ENCODE measurements at regions not wholly inside any gene's neighbourhood (a gene's known extent, or its start where the extent isn't known, plus 50 kb on each side); places are given as distances from the start of the nearest gene placed in this dataset.

DNA sequence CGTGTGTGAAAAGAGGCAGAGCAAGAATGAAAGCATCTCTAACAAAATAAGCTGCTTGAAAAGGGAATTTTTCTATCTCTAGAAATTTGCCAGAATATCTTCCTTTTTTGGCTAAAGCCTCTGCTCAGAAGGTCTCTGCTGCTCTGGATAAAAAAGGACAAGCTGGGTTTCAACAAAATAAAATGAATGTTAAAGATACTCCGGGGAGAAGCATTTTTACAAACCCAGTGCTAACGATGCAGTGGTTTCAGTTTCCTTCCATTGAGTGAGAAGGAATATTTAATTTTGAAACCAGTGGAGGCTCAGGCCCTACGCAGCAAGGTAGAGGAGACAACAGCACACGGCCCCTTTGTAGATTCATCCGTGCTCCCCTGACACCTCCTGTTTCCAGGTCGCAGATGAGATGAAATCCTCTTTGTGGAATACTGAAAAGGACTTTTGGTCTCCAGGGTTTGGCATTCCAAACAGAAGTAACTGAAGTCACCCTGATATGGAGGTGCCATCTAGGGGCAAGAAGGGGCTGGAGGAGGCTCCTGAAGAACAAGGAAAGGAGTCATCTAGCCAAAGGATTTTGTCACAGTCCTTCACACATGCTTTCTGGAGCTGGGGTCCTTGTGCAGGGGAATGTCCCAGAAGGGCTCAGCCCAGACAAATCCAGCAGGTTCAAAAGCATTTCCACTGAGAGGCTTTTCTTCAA lies 65.7 kb upstream of the SYT6 start:
- no peak for DNase-seq

DNA sequence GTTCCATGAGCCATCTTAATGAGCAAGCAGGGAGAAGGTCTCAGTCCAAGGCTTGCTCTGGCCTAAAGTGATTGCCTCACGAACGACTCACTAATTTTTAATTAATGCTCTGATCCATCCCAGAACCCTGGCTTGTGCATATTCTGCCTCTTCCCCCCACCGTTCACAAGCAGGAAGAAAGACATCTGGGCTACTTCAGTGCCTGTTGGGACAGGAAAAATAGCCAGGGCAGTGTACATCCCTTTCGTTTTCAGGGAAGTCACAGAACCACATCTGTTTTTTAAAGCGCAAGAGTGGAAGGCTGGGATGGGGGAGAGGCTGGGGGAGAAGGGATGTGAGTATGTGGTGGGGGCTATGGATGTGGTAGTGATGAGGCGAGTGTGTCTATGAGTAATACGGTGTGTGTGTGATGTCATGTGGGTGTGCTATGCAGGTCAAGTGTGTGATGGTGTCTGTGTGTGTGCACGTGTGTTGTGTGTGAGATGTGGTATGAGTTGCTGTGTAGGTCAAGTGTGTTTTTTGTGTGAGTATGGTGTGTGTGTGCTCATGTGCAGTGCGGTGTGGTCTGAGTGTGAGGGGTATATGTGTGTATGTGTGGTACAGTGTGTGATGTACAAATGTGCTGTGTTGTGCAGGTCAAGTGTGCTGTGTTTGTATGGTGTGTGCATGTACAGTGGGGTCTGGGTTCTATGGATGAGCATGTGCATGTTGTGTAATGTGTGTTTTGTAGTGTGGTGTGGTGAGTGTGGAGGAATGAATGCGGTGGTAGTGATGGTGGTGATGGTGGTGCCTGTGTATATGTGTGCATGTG lies 64.9 kb upstream of the SYT6 start:
- no peak for DNase-seq

DNA sequence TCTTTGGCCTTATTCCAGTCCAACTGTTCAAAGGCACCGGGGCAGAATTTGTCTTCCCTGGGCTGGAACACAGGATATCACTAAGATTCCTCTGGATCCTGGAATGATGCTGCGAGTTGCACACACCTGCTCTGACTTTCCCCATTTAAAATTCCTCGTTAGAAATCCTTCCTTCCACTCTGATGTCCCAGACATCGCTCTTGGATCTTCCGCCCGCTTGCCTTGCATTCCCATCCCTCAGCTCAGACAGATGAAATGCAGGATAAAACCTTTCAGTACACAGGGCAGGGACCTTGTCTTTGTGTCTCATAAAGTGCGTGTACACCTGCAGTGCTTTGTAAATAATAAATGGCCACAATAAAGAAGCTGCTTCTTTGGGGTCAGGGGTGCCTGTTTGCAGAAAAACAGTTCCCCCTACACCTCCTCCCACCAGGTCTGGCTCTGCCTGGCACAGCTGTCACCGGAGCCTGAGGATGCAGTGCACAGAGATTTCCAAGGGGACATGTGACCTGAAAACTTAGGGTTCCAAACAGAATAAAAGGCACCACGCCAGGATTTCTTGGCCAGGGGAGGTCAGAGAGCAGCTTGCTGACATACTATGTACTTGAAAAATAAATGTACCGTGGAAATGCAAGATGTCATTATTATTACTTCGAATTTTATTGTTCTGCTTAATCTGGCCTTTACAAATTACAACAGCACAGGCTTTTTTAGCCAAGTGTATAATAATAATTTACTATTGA lies 62.9 kb upstream of the SYT6 start:
- no peak for DNase-seq

DNA sequence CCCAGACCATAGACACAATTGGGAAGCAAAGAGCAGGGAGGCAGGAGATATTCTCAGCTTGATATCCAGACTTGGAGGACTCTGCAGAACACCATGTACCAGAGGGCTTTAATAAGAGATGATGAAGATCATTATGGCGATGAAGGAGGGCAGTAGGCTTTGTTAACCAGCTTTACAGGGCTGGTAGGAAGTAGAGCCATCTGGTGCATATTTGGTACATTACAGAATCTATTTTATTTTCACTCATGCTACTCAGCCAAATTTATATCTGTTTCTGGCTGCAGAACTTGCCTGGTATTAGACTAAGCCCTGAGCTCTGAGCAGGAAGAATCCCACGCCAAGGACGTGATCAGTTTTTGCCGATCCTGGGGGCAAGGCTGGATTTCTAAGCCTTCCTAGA lies 61.8 kb upstream of the SYT6 start:
- DNase-seq = no peak

DNA sequence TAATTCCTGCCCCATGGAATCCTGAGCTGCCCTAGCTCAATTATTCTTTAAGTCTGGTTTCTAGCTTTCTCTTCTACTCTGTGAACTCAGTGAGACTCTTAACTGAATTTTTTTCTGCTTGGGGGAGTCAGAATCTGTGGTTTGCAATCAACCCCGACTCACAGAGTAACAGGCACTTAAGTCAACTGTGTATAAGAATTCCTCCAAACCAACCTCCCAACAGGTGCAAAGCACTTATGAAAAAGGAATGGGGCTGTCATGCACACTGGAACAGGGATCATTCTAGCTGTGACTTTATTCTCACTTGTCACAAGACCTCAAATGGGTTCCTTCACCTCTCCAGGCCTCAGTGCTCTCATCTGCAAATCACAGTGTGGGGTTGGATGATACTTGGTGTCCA lies 60.3 kb upstream of the SYT6 start:
- DNase-seq = no peak

DNA sequence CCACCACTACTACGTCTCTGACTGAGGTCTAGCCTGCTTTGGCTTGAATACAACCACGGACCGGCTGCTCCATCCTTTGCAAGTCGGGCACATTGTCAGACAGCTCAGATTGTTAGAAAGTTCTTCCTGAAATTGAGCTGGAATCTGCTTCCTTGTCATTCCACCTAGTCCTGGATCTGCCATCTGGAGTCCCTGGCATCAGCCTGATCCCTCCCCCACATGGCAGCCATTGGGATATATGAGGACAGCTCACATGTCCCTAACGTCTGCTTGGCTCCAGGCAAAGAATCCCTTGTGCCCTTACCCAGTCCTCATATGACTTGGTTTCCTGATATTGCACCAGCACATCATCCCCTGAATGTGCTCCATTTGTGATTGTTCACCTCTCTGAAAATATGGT lies 56.3 kb upstream of the SYT6 start:
- no peak for DNase-seq

DNA sequence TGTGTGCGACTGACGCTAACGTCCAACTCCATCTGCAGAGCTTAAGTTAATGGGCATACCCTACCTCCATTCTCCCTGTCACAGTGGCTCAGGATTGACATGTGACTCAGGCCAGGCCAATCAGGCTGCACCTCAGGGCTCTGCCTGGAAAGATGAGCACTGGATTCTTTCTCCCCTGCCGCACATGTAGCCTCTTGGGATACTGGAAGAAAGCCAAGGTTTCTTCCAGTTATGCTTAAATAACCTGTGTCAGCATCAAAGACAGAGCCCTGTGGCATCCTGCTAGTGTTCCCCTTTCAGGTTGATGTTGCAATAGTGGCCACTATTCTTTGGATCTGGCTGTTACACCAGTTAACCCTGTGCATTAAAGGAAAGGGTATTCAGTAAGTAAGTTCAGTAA lies 55.0 kb upstream of the SYT6 start:
- no peak for DNase-seq

DNA sequence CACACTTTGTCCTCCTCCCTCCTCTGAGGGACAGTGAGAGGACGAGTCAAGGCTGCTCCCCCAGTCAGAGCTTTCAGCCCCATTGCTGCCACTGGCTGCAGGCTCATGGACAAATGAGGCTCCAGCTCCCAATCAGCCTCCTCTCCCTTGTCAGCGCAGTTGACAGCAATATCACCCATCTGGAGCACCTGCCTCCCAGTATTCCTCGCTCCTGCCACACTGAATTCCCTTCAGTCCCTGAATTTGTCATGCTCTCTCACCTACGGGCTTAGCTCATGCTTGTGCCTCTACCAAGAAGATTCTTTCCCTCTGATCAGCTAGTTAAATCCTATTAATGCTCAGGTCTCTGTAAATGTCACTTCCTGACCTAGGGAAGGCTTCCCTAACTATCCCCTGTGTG lies 54.4 kb upstream of the SYT6 start:
- DNase-seq = no peak

DNA sequence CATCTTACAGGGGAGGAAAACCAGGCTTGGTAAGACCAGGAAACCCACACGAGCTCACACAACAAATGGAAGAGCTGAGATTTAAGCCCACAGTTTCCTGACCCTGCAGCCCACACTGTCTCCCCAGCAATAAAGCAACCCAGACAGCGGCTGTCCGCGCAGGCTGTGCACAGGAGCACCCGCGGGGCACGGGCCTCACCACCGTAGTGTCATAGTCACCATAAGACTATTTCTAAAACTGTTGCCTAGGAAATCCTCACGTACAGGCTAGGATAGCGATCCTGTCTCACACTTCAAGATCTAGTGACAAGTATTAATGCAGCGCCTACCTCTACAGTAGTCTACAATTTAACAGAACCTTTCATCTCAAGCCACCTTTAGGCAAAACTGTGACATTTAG lies 54.0 kb upstream of the SYT6 start:
- no peak for DNase-seq

DNA sequence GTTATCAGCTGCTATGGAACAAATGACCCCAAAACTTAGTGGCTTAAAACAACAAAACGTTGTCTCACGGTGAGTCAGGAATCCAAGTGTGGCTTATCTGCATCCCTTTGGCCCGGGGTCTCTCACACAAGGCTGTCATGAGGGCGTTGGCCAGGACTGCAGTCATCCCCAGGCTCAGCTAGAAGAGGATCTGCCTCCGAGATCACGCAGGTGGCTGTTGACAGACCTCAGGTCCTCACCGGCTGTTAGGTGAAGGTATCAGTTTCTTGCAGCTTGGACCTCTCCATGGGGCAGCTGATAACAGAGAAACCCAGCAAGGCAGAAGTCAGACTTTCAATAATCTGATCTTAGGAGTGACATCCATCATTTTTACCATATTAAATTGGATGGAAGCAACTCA lies 52.7 kb upstream of the SYT6 start:
- no peak for DNase-seq

DNA sequence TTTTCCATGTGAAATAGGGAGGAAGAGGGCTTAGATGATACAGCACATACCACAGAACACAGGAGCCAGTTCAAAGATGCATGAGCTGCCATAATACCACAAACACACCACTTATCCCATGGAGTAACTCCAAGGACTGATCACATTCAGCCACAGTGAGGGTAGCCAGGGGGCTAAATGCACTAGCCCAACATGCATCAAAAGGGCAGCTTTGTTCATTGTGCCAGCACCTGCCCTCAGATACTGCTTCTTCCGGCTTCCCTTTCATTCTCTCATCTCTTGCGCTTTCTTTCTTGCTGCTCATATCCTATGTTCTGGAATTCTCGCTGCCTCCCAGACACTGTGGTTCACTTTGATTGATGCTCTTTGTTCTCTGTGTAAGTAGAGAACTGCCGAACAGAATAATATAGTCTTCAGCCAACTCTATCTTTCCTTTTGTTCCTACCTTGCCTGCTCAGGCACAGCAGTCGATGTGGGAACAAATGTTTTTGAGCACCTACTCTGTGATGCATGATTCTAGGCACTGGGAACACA lies 50.0 kb upstream of the SYT6 start:
- no peak for DNase-seq

Measured in CD4-positive, alpha-beta T cell treated with Interferon gamma for 1 hour (primary cell).